ENCODE measurements at regions not wholly inside any gene's neighbourhood (a gene's known extent, or its start where the extent isn't known, plus 50 kb on each side); places are given as distances from the start of the nearest gene placed in this dataset.
"Not testable (repeated sequence)": the region's sequence is repeated elsewhere in the genome, so short reads cannot be mapped to it uniquely, and the experiment has no call there.

DNA sequence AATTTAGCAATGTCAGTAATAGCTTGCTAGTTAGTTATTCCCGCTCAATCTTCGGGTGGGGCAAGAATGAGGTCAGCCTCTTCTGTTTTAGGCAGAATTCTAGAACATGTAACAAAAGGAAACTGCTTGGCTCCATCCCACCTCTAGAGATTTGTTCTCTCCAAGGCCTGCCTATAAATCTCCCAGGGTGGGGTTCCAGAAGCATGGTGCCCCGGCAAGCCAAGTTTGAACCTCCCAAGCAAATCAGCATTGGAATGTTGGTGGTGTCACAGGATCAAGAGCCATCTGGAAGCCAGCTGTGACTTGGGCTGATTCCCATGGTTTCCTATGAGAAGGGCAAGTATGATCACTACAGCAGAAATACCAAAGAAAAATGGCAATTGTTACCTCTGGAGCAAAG is 79.8 kb upstream of the SMURF2 start:
- not testable (repeated sequence) for TF ChIP-seq SP1 (IDR thresholded peaks at IDR 0.05; ENCODE audit: low read depth); POLR2A (IDR thresholded peaks at IDR 0.05; ENCODE audit: borderline replicate concordance, extremely low read depth, insufficient read depth, insufficient read length)

Data from HCT116 (cell line).